PC-9 (cell line): ENCODE measurements at regions not wholly inside any gene's neighbourhood (a gene's known extent, or its start where the extent isn't known, plus 50 kb on each side); places are given as distances from the start of the nearest gene placed in this dataset.

Experiments used
- CTCF ChIP-seq: fragments of 200-600 bp; sonication (generic); conservative IDR thresholded peaks from 2 replicates; pipeline ENCODE4 v1.6.1; 2017; ENCODE audit warnings: mixed run types, antibody characterized with exemption, mild to moderate bottlenecking, moderate library complexity
- EZH2 ChIP-seq: fragments of 200-600 bp; sonication (generic); IDR thresholded peaks from 2 replicates; pipeline ENCODE4 v1.8.0; 2017; ENCODE audit warnings: antibody characterized with exemption, low read depth

- TF ChIP-seq CTCF (no peak), EZH2 (no peak)
Observed at GRCh38 chr18:61702007-61702406, 190.8 kb downstream of the RNF152 start.
